Activated CD4-positive, alpha-beta T cell treated with anti-CD3 and anti-CD28 coated beads, Interleukin-2, Interleukin-4, amounts not matched to agents 100 ng/mL and 50 ng/mL, durations not matched to agents 16 hours and 8 hours (primary cell): ENCODE measurements at regions not wholly inside any gene's neighbourhood (a gene's known extent, or its start where the extent isn't known, plus 50 kb on each side); places are given as distances from the start of the nearest gene placed in this dataset.

Source experiments
- DNase-seq: peaks from one replicate; pipeline ENCODE4 v3.0.0-alpha.2; 2020; ENCODE audit warnings: low spot score

- no peak for DNase-seq
Observed at GRCh38 chr12:87836190-87836589, 193.0 kb downstream of the C12orf50 start.

- no peak for DNase-seq
Observed at GRCh38 chr12:87828382-87828973, 200.7 kb downstream of the C12orf50 start.

- DNase-seq = no peak
Observed at GRCh38 chr12:87827638-87828264, 201.4 kb downstream of the C12orf50 start.

- DNase-seq = no peak
Observed at GRCh38 chr12:87822923-87823322, 206.3 kb downstream of the C12orf50 start.

- no peak for DNase-seq
Observed at GRCh38 chr12:87820524-87821202, 208.5 kb downstream of the C12orf50 start.

- DNase-seq = no peak
Observed at GRCh38 chr12:87818441-87818840, 210.8 kb downstream of the C12orf50 start.

GRCh38 chr12:87815771-87816585 lies 213.2 kb downstream of the C12orf50 start:
- no peak for DNase-seq

- no peak for DNase-seq
Observed at GRCh38 chr12:87814625-87815024, 214.6 kb downstream of the C12orf50 start.

- no peak for DNase-seq
Observed at GRCh38 chr12:87813476-87814234, 215.5 kb downstream of the C12orf50 start.

- DNase-seq = no peak
Observed at GRCh38 chr12:87812681-87813080, 216.5 kb downstream of the C12orf50 start.

GRCh38 chr12:87812030-87812429 lies 217.2 kb downstream of the C12orf50 start:
- DNase-seq = no peak

GRCh38 chr12:87809916-87810315 lies 219.3 kb downstream of the C12orf50 start:
- DNase-seq = no peak

- no peak for DNase-seq
Observed at GRCh38 chr12:87807086-87807485, 222.1 kb downstream of the C12orf50 start.

GRCh38 chr12:87806310-87806709 lies 222.9 kb downstream of the C12orf50 start:
- DNase-seq = no peak

GRCh38 chr12:87804386-87804785 lies 224.8 kb downstream of the C12orf50 start:
- no peak for DNase-seq

GRCh38 chr12:87802721-87803011 lies 226.5 kb downstream of the C12orf50 start:
- DNase-seq = no peak

- DNase-seq = no peak
Observed at GRCh38 chr12:87801860-87802720, 227.1 kb downstream of the C12orf50 start.

GRCh38 chr12:87796961-87797516 lies 232.2 kb downstream of the C12orf50 start:
- DNase-seq = no peak

- DNase-seq = no peak
Observed at GRCh38 chr12:87795555-87795954, 233.6 kb downstream of the C12orf50 start.

- no peak for DNase-seq
Observed at GRCh38 chr12:87794854-87795253, 234.3 kb downstream of the C12orf50 start.

- DNase-seq = no peak
Observed at GRCh38 chr12:87793131-87793530, 236.1 kb downstream of the C12orf50 start.
